ENCODE measurements at regions not wholly inside any gene's neighbourhood (a gene's known extent, or its start where the extent isn't known, plus 50 kb on each side); places are given as distances from the start of the nearest gene placed in this dataset.

DNA sequence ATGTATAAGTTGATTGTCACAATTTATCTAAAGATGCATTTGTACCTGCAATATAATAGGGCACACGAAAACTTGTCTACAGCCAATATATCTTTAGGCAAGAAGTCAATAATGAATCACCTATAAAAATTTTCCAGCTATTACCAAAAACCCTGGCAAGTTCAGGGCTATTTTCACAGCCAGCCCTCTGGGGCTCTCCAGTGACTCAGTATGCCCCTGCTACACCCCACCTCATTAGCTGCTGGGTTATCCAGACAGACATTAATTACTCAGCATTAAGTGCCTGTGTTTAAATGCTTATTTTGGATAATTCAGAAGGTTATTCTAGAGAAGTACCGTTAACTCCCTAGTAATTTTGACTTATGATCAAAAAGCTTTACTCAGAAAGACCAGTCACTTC lies 220.2 kb downstream of the TBX15 start:
- TF ChIP-seq, protein P1, sequence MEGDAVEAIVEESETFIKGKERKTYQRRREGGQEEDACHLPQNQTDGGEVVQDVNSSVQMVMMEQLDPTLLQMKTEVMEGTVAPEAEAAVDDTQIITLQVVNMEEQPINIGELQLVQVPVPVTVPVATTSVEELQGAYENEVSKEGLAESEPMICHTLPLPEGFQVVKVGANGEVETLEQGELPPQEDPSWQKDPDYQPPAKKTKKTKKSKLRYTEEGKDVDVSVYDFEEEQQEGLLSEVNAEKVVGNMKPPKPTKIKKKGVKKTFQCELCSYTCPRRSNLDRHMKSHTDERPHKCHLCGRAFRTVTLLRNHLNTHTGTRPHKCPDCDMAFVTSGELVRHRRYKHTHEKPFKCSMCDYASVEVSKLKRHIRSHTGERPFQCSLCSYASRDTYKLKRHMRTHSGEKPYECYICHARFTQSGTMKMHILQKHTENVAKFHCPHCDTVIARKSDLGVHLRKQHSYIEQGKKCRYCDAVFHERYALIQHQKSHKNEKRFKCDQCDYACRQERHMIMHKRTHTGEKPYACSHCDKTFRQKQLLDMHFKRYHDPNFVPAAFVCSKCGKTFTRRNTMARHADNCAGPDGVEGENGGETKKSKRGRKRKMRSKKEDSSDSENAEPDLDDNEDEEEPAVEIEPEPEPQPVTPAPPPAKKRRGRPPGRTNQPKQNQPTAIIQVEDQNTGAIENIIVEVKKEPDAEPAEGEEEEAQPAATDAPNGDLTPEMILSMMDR (conservative IDR thresholded peaks at IDR 0.05 in 1 of 2, IDR thresholded peaks at IDR 0.05 in 1 of 2; ENCODE audit: extremely low read depth in 1 of 2, insufficient read depth in 1 of 2, low read depth in 1 of 2, low read length in 2 of 2) = no peak
- TF ChIP-seq EZH2 (IDR thresholded peaks at IDR 0.05; ENCODE audit: borderline replicate concordance, low read length) = no peak

Data from mammary epithelial cell (primary cell).